K562 (cell line): ENCODE measurements at regions not wholly inside any gene's neighbourhood (a gene's known extent, or its start where the extent isn't known, plus 50 kb on each side); places are given as distances from the start of the nearest gene placed in this dataset.

Experiments
- ATAC-seq: fragments of 200-7000 bp; cut with Tn5 transposase; 3 replicates; pipeline ENCODE4 v1.9.1; 2020; ENCODE audit warnings: moderate library complexity
- BruUV-seq: library from RNA; stranded (reverse); fragments of 400-500 nt; replicated peaks from 2 replicates; lab custom pipeline; 2021; lab: Mats Ljungman, UMichigan
- CTCF ChIA-PET: fragments of 300-600 bp; formaldehyde crosslinking; extraction: SDS; loops from one replicate; lab custom pipeline; 2021; ENCODE audit warnings: low intra/inter-chr PET ratio; lab: Yijun Ruan, JAX
- POLR2A ChIA-PET: fragments of 300-600, 350-650 bp; sonication (Branson Sonifier 250); formaldehyde crosslinking; extraction: SDS; loops from one replicate; lab custom pipeline; 2021; ENCODE audit warnings: antibody characterized with exemption, inconsistent platforms; lab: Yijun Ruan, JAX
- DNase-seq, 4 experiments: peaks; one replicate each; pipeline versions ENCODE4 v3.0.0 to v3.0.0-alpha.2; 2011 to 2018; ENCODE audit warnings: low spot score in 3 of 4, mixed read lengths in 3 of 4; ENCODE audit errors: extremely low read depth in 1 of 4
- FAIRE-seq: peaks from 2 replicates; lab custom pipeline; 2011; peaks lifted over from hg19 to GRCh38; lab: Jason Lieb, UNC
- H2AFZ ChIP-seq: 2 replicates; pipeline ENCODE4 v1.6.0; 2011; ENCODE audit warnings: low read depth, low read length, control low read depth, inconsistent platforms
- H3K27ac ChIP-seq: fragments of 200-600 bp; 3 replicates; pipeline ENCODE4 v1.8.0; 2011; ENCODE audit warnings: low read depth, mild to moderate bottlenecking, control low read depth, inconsistent platforms, low read length, moderate library complexity, mixed read lengths; ENCODE audit errors: extremely low read depth
- H3K27me3 ChIP-seq, 2 experiments: fragments of 300-600 bp in 1 of 2; 2 replicates in 1 of 2; 3 replicates in 1 of 2; pipeline versions ENCODE4 v1.6.0 to v1.8.0; 2011; ENCODE audit warnings: inconsistent platforms in 2 of 2, low read length in 2 of 2, mild to moderate bottlenecking in 1 of 2, mixed read lengths in 1 of 2, moderate library complexity in 1 of 2; ENCODE audit not compliant: control insufficient read depth in 2 of 2, insufficient read depth in 2 of 2
- H3K36me3 ChIP-seq: fragments of 300-600 bp; 3 replicates; pipeline ENCODE4 v1.8.0; 2011; ENCODE audit warnings: mild to moderate bottlenecking, low read length, inconsistent platforms; ENCODE audit not compliant: control insufficient read depth, insufficient read depth
- H3K4me1 ChIP-seq, 2 experiments: fragments of 200-600 bp in 1 of 2; replicated peaks in 1 of 2; 2 replicates in 1 of 2; 3 replicates in 1 of 2; pipeline versions ENCODE4 v1.5.1 to v1.8.0; 2011; ENCODE audit warnings: inconsistent platforms in 2 of 2, low read length in 2 of 2, mild to moderate bottlenecking in 1 of 2, mixed read lengths in 1 of 2, moderate library complexity in 1 of 2; ENCODE audit not compliant: control insufficient read depth in 2 of 2, insufficient read depth in 2 of 2
- H3K4me2 ChIP-seq: 2 replicates; pipeline ENCODE4 v1.6.1; 2011; ENCODE audit warnings: low read length, control low read depth, inconsistent platforms, mixed read lengths; ENCODE audit not compliant: insufficient read depth
- H3K4me3 ChIP-seq: fragments of 200-600 bp; sonication (generic), shearing (Covaris generic); 2 replicates; pipeline ENCODE4 v1.5.1; 2016; ENCODE audit warnings: control low read depth, inconsistent platforms
- H3K79me2 ChIP-seq: fragments of 200-600 bp; 3 replicates; pipeline ENCODE4 v1.8.0; 2011; ENCODE audit warnings: low read length, inconsistent platforms; ENCODE audit not compliant: control insufficient read depth, insufficient read depth
- H3K9ac ChIP-seq, 2 experiments: 2 replicates each; pipeline versions ENCODE4 v1.6.0 to v1.6.1; 2011; ENCODE audit warnings: low read depth in 2 of 2, low read length in 2 of 2, control low read depth in 1 of 2, inconsistent platforms in 1 of 2, mild to moderate bottlenecking in 1 of 2, mixed read lengths in 1 of 2; ENCODE audit not compliant: insufficient read depth in 1 of 2
- H3K9me1 ChIP-seq: one replicate; pipeline ENCODE4 v1.6.0; 2011; ENCODE audit warnings: inconsistent platforms, mild to moderate bottlenecking, low read length, moderate library complexity; ENCODE audit not compliant: control insufficient read depth, insufficient read depth
- H3K9me3 ChIP-seq: replicated peaks from 2 replicates; pipeline ENCODE4 v1.5.1; 2011; ENCODE audit warnings: low read depth, low read length, inconsistent platforms; ENCODE audit not compliant: control insufficient read depth, insufficient read depth
- H4K20me1 ChIP-seq: replicated peaks from 2 replicates; pipeline ENCODE4 v1.6.1; 2011; ENCODE audit warnings: low read length, inconsistent platforms, mixed read lengths; ENCODE audit not compliant: control insufficient read depth, insufficient read depth
- CGGBP1 ChIP-seq: fragments of 250-450 bp; sonication (Bioruptor Pico); IDR thresholded peaks from 2 replicates; pipeline ENCODE4 v1.9.0; 2021; ENCODE audit warnings: mild to moderate bottlenecking
- COPS2 ChIP-seq: fragments of 450-650 bp; conservative IDR thresholded peaks from 2 replicates; pipeline ENCODE4 v1.6.1; 2016; ENCODE audit warnings: mild to moderate bottlenecking, moderate library complexity
- CREBBP ChIP-seq: IDR thresholded peaks from one replicate; pipeline ENCODE4 v1.6.1; 2012; ENCODE audit warnings: low read depth, mild to moderate bottlenecking, control low read depth, inconsistent platforms, low read length
- GABPB1 ChIP-seq: sonication (generic); formaldehyde crosslinking; IDR thresholded peaks from 2 replicates; pipeline ENCODE4 v1.8.0; 2022; ENCODE audit warnings: mild to moderate bottlenecking, missing genetic modification reagents
- GMEB1 ChIP-seq: fragments of 250-450 bp; sonication (Bioruptor Pico); IDR thresholded peaks from 2 replicates; pipeline ENCODE4 v1.4.0; 2020; ENCODE audit warnings: mild to moderate bottlenecking
- KAT8 ChIP-seq: fragments of 450-650 bp; IDR thresholded peaks from 2 replicates; pipeline ENCODE4 v1.6.1; 2016; ENCODE audit warnings: low read depth, mild to moderate bottlenecking
- MAFK ChIP-seq: IDR thresholded peaks from 2 replicates; pipeline ENCODE4 v1.6.1; 2011; ENCODE audit warnings: low read length, improper control_type of control experiment
- NBN ChIP-seq: fragments of 450-650 bp; IDR thresholded peaks from 2 replicates; pipeline ENCODE4 v1.6.1; 2016; ENCODE audit warnings: low read depth, mild to moderate bottlenecking
- PRMT5 ChIP-seq: sonication (generic); formaldehyde crosslinking; IDR thresholded peaks from 2 replicates; pipeline ENCODE4 v1.5.0; 2020; ENCODE audit warnings: missing genetic modification reagents
- RFX5 ChIP-seq: IDR thresholded peaks from 2 replicates; pipeline ENCODE4 v1.6.1; 2011; ENCODE audit warnings: low read depth, mild to moderate bottlenecking, improper control_type of control experiment, low read length
- SIX5 ChIP-seq, 2 experiments: IDR thresholded peaks; 2 replicates each; pipeline ENCODE4 v1.6.1; 2011; ENCODE audit warnings: low read length in 2 of 2, borderline replicate concordance in 1 of 2, low read depth in 1 of 2, mild to moderate bottlenecking in 1 of 2, moderate library complexity in 1 of 2; ENCODE audit not compliant: insufficient read depth in 1 of 2
- VEZF1 ChIP-seq: fragments of 200-800 bp; sonication (Bioruptor generic); IDR thresholded peaks from 2 replicates; pipeline ENCODE4 v1.6.1; 2017; ENCODE audit warnings: missing genetic modification characterization, missing compliant biosample characterization
- ZBTB43 ChIP-seq: sonication (generic); formaldehyde crosslinking; IDR thresholded peaks from 2 replicates; pipeline ENCODE4 v1.8.0; 2023; ENCODE audit warnings: mild to moderate bottlenecking, missing genetic modification reagents
- ZNF436 ChIP-seq: fragments of 250-450, 450-650 bp; sonication (Bioruptor Pico); formaldehyde crosslinking; IDR thresholded peaks from 2 replicates; pipeline ENCODE4 v1.7.0; 2020; ENCODE audit warnings: mild to moderate bottlenecking
- ZNF449 ChIP-seq: fragments of 250-450 bp; sonication (Bioruptor Pico); IDR thresholded peaks from 2 replicates; pipeline ENCODE4 v1.8.0; 2022; ENCODE audit warnings: moderate library complexity, mild to moderate bottlenecking, inconsistent platforms
- ZNF511 ChIP-seq: sonication (generic); formaldehyde crosslinking; IDR thresholded peaks from 2 replicates; pipeline ENCODE4 v1.8.0; 2022; ENCODE audit warnings: mild to moderate bottlenecking, missing genetic modification reagents
- WGBS: fragments of 100-300 bp; shearing (Covaris generic); methylation state at CpG from one replicate; pipeline ENCODE4 v1.1.6; 2016; ENCODE audit warnings: low coverage, mixed read lengths; ENCODE audit not compliant: insufficient coverage; ENCODE audit errors: missing lambda C conversion rate; 5-methylcytosine and 5-hydroxymethylcytosine counted together
- in situ Hi-C: fragments of 300-500 bp; cut with MboI; formaldehyde crosslinking; loops from 4 replicates; pipeline ENCODE4 v1.15.0; 2018; ENCODE audit warnings: inconsistent platforms, mixed read lengths
- intact Hi-C: fragments of 100-400 bp; cut with micrococcal nuclease; formaldehyde crosslinking; loops from 2 replicates; pipeline ENCODE4 v1.14.2; 2022

GRCh38 chr12:5247144-5247543 lies 184.8 kb upstream of the NTF3 start (continued):
- no peak for TF ChIP-seq ZBTB43 (CRISPR knock-in tag)

GRCh38 chr12:5248230-5248629 lies 183.7 kb upstream of the NTF3 start:
- WGBS = 0% methylated on average over 3 of the region's 3 CpGs
- Histone ChIP-seq H3K4me3 (no peak overlapping the region), H3K27ac (no peak overlapping the region), H3K9ac (no peak overlapping the region), H4K20me1 (no peaks in the 10 kb centered on the region), H3K79me2 (no peaks in the 10 kb centered on the region), H3K9me1 (no peaks in the 10 kb centered on the region), H3K27me3 (no peaks in the 10 kb centered on the region), H3K4me1 (peaks cover 0 to 8% of the 10 kb centered on the region in 2 experiments; a peak in 3 of 5 replicates), H3K9me3 (no peaks in the 10 kb centered on the region), H3K36me3 (no peaks in the 10 kb centered on the region), H3K4me2 (no peak overlapping the region), H2AFZ (no peak overlapping the region)
- no peak for FAIRE-seq
- BruUV-seq = no TSS peak
- POLR2A ChIA-PET = no interaction called here
- in situ Hi-C loops (no loop called here), intact Hi-C loops (no loop called here)
- CTCF ChIA-PET = no interaction called here
- DNase-seq = no peak
- no peak for ATAC-seq
- TF ChIP-seq ZNF449 (CRISPR knock-in tag) = no peak
- TF ChIP-seq ZNF511 = no peak
- no peak for TF ChIP-seq NBN
- TF ChIP-seq ZNF436 (CRISPR knock-in tag) = no peak
- no peak for TF ChIP-seq RFX5
- TF ChIP-seq COPS2 = no peak
- no peak for TF ChIP-seq VEZF1 (CRISPR knock-in tag)
- TF ChIP-seq MAFK = no peak
- no peak for TF ChIP-seq SIX5 (IDR thresholded peaks at IDR 0.05; ENCODE audit: borderline replicate concordance in 1 of 2, insufficient read depth in 1 of 2, low read depth in 1 of 2, low read length in 2 of 2)
- no peak for TF ChIP-seq GMEB1 (CRISPR knock-in tag)
- TF ChIP-seq CGGBP1 (CRISPR knock-in tag) = no peak
- TF ChIP-seq GABPB1 (CRISPR knock-in tag) = no peak
- TF ChIP-seq KAT8 = no peak
- no peak for TF ChIP-seq PRMT5 (CRISPR knock-in tag)
- no peak for TF ChIP-seq CREBBP
